Sigmoid colon (tissue), 6 donors: ENCODE measurements at regions not wholly inside any gene's neighbourhood (a gene's known extent, or its start where the extent isn't known, plus 50 kb on each side); places are given as distances from the start of the nearest gene placed in this dataset.
A peak's percentile ranks its signal among the peaks of the same experiment; 100 is the strongest.

ENCODE experiments used
- DNase-seq: peaks from one replicate; pipeline ENCODE4 v3.0.0-alpha.2; 2019
- H3K27ac ChIP-seq, 4 donors: fragments of 200-600 bp; sonication (generic); one replicate each; pipeline ENCODE4 v1.5.1; 2016 to 2019; ENCODE audit warnings: mild to moderate bottlenecking in 1 of 4
- H3K27me3 ChIP-seq, 3 donors: fragments of 200-600 bp; sonication (generic); one replicate each; pipeline ENCODE4 v1.5.1; 2019; ENCODE audit warnings: mild to moderate bottlenecking in 1 of 3
- H3K36me3 ChIP-seq, 4 donors: fragments of 200-600 bp; sonication (generic); one replicate each; pipeline ENCODE4 v1.5.1; 2016 to 2019
- H3K4me1 ChIP-seq, 4 donors: fragments of 200-600 bp; sonication (generic); one replicate each; pipeline ENCODE4 v1.5.1; 2017 to 2019
- H3K4me3 ChIP-seq, 4 donors: fragments of 200-600 bp; sonication (generic); one replicate each; pipeline ENCODE4 v1.5.1; 2017 to 2019; ENCODE audit warnings: mild to moderate bottlenecking in 2 of 4, moderate library complexity in 1 of 4
- H3K9me3 ChIP-seq, 4 donors: fragments of 200-600 bp in 3 of 4; sonication (generic) in 3 of 4; one replicate each; pipeline versions ENCODE4 v1.5.1 to v1.6.1; 2013 to 2019
- EP300 ChIP-seq, 4 donors: sonication (generic); formaldehyde crosslinking; IDR thresholded peaks; one replicate each; pipeline ENCODE4 v1.6.1; 2017; ENCODE audit warnings: antibody characterized with exemption in 4 of 4
- POLR2A ChIP-seq, 2 donors: fragments of 450-650 bp; IDR thresholded peaks; one replicate each; pipeline ENCODE4 v1.6.1; 2016; ENCODE audit warnings: antibody characterized with exemption in 2 of 2, mild to moderate bottlenecking in 2 of 2, moderate library complexity in 2 of 2
- POLR2AphosphoS5 ChIP-seq, 4 donors: sonication (generic); formaldehyde crosslinking; IDR thresholded peaks; one replicate each; pipeline ENCODE4 v1.6.1; 2017; ENCODE audit warnings: antibody characterized with exemption in 4 of 4
- WGBS, 2 donors: extraction: QIAGEN DNeasy Blood & Tissue Kit; methylation state at CpG; one replicate each; pipeline ENCODE4 v1.1.7; 2013; 5-methylcytosine and 5-hydroxymethylcytosine counted together
- intact Hi-C: fragments of 100-400 bp; cut with DNase I; formaldehyde crosslinking; loops from one replicate; pipeline ENCODE4 v1.15.1; 2023
- TF ChIP-seq, protein P1 (sequence below), 4 experiments: fragments of 450-650 bp in 3 of 4; fragments of 200-600 bp in 1 of 4; IDR thresholded peaks; one replicate each; pipeline ENCODE4 v1.5.1; 2016 to 2019; ENCODE audit warnings: antibody characterized with exemption in 4 of 4, mild to moderate bottlenecking in 3 of 4, moderate library complexity in 2 of 4
- donor health status: healthy with polysubstance abuse.
- donor health status: healthy.

- Histone ChIP-seq H3K9me3 (no peaks in the 10 kb centered on the region), H3K4me1 (peaks cover 0 to 14% (median 8%) of the 10 kb centered on the region in 4 donors), H3K27ac (no peak overlapping the region), H3K27me3 (no peaks in the 10 kb centered on the region), H3K4me3 (no peak overlapping the region), H3K36me3 (no peaks in the 10 kb centered on the region)
- intact Hi-C loops, result no loop called here
- TF ChIP-seq, protein P1, sequence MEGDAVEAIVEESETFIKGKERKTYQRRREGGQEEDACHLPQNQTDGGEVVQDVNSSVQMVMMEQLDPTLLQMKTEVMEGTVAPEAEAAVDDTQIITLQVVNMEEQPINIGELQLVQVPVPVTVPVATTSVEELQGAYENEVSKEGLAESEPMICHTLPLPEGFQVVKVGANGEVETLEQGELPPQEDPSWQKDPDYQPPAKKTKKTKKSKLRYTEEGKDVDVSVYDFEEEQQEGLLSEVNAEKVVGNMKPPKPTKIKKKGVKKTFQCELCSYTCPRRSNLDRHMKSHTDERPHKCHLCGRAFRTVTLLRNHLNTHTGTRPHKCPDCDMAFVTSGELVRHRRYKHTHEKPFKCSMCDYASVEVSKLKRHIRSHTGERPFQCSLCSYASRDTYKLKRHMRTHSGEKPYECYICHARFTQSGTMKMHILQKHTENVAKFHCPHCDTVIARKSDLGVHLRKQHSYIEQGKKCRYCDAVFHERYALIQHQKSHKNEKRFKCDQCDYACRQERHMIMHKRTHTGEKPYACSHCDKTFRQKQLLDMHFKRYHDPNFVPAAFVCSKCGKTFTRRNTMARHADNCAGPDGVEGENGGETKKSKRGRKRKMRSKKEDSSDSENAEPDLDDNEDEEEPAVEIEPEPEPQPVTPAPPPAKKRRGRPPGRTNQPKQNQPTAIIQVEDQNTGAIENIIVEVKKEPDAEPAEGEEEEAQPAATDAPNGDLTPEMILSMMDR (IDR thresholded peaks at IDR 0.05), result no peak
- TF ChIP-seq EP300 (IDR thresholded peaks at IDR 0.05) (no peak), POLR2AphosphoS5 (IDR thresholded peaks at IDR 0.05) (no peak), POLR2A (IDR thresholded peaks at IDR 0.05) (no peak)
- no peak for DNase-seq
- WGBS, 2 donors, result 50 to 67% methylated on average over 2 of the region's 2 CpGs
Observed at GRCh38 chr3:151581035-151581434, 120.2 kb upstream of the IGSF10 start.

DNA sequence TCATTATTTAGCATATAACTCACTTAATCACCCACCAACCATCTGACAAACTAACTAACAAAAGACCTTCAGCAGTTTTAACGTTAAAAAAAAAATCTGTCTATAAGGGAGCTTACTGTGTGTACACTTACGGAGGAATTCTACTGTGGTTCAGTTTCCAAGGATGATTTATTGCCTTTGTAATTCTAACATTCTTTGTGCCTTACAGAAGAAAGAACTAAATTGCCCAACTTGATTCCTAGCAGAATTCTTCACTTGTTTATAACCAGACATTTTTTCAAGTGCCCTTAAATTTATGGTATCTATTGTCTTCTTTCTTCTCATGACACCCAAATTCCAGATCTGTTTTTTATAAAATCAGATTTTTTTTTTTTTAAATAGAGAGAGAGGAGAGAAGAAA lies 119.7 kb upstream of the IGSF10 start:
- no peak for DNase-seq
- H3K27ac ChIP-seq, result peak overlapping the region in 1 of 4 donors; percentile 29
- no peaks in the 10 kb centered on the region for H3K27me3 ChIP-seq
- intact Hi-C loops, result no loop called here
- 24 to 26% methylated on average over 2 of the region's 2 CpGs for WGBS, 2 donors
- H3K4me3 ChIP-seq, result no peak overlapping the region
- H3K36me3 ChIP-seq, result no peaks in the 10 kb centered on the region
- H3K9me3 ChIP-seq, result no peaks in the 10 kb centered on the region
- TF ChIP-seq POLR2A (IDR thresholded peaks at IDR 0.05) (no peak), POLR2AphosphoS5 (IDR thresholded peaks at IDR 0.05) (peak in 2 of 4 donors; percentile 20 to 36)
- peaks cover 0 to 14% (median 8%) of the 10 kb centered on the region in 4 donors for H3K4me1 ChIP-seq

DNA sequence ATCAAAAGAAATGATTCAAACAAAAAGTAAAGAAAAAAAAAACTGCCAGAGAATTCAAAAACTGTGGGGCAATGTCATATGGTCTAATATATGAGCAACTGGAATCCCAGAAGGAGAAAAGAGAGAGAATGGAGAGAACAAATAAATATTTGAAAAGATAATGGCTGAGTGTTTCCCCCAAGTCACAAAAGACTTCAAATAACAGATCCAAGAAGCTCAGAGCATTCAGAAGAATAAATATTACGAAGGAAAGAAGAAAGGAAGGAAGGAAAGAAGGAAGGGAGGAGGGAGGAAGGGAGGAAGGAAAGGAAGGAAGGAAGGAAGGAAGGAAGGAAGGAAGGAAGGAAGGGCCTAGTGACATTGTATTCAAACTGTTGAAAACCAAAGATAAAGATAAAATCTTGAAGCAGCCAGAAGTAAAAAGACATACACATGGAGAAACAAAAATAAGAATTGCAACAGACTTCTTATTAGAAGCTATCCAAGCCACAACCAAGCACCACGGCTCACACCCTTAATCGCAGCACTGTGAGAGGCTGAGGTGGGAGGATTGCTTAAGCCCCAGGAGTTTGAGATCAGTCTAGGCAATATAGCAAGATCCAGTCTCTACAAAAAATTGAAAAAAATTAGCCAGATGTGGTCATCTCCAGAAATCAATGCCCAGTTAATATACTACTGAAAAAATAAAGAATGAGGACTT lies 118.9 kb upstream of the IGSF10 start:
- H3K9me3 ChIP-seq, result no peaks in the 10 kb centered on the region
- peak overlapping the region in 1 of 4 donors; percentile 29 for H3K27ac ChIP-seq
- 80 to 90% methylated on average over 3 of the region's 3 CpGs for WGBS, 2 donors
- no peaks in the 10 kb centered on the region for H3K36me3 ChIP-seq
- peak; percentile 68 for DNase-seq
- H3K4me3 ChIP-seq, result no peak overlapping the region
- no peaks in the 10 kb centered on the region for H3K27me3 ChIP-seq
- TF ChIP-seq EP300 (IDR thresholded peaks at IDR 0.05), result no peak
- TF ChIP-seq, protein P1 (IDR thresholded peaks at IDR 0.05), result no peak
- intact Hi-C loops, result no loop called here
- peaks cover 0 to 14% (median 8%) of the 10 kb centered on the region in 4 donors for H3K4me1 ChIP-seq

- Histone ChIP-seq H3K4me3 (no peak overlapping the region), H3K36me3 (no peaks in the 10 kb centered on the region), H3K27ac (no peak overlapping the region), H3K9me3 (no peaks in the 10 kb centered on the region), H3K4me1 (peaks cover 0 to 14% (median 8%) of the 10 kb centered on the region in 4 donors), H3K27me3 (no peaks in the 10 kb centered on the region)
- no peak for DNase-seq
- intact Hi-C loops, result no loop called here
- no peak for TF ChIP-seq EP300 (IDR thresholded peaks at IDR 0.05)
- no peak for TF ChIP-seq POLR2A (IDR thresholded peaks at IDR 0.05)
- TF ChIP-seq POLR2AphosphoS5 (IDR thresholded peaks at IDR 0.05), result no peak
- TF ChIP-seq, protein P1 (IDR thresholded peaks at IDR 0.05), result no peak
- WGBS, 2 donors, result 90 to 96% methylated on average over 1 of the region's 1 CpG
Observed at GRCh38 chr3:151578495-151578894, 117.6 kb upstream of the IGSF10 start.

DNA sequence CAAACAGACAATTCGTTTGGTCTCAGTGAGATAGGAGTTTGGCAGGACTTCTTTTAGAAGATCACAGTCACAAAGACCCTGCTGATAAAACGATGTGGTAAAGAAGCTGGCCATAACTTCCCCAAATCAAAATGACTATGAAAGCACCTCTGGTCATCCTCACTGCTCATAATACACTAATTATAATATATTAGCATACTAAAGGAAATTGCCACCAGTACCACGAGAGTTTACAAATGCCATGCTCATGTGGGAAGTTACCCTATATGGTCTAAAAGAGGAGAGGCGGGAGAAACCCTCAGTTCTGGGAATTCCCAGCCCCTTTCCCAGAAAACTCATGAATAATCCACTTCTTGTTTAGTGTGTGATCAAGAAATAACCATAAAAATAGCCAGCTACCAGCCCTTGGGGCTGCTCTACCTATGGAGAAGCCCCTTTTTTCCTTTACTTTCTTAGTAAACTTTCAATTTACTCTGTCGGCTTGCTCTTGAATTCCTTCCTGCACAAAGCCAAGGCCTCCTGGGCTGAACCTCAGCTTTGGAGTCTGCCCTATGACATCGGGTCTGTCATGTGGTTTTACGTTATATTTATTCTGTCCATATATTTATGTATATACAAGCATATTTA lies 115.8 kb upstream of the IGSF10 start:
- Histone ChIP-seq H3K4me3 (no peak overlapping the region), H3K36me3 (no peaks in the 10 kb centered on the region), H3K9me3 (no peaks in the 10 kb centered on the region), H3K27ac (no peak overlapping the region), H3K27me3 (no peaks in the 10 kb centered on the region), H3K4me1 (peaks cover 0 to 14% (median 8%) of the 10 kb centered on the region in 4 donors)
- no peak for DNase-seq
- WGBS, 2 donors, result 80 to 85% methylated on average over 7 of the region's 7 CpGs
- TF ChIP-seq POLR2A (IDR thresholded peaks at IDR 0.05), result no peak
- intact Hi-C loops, result no loop called here
